HG02610 (cell line): ENCODE measurements at regions not wholly inside any gene's neighbourhood (a gene's known extent, or its start where the extent isn't known, plus 50 kb on each side); places are given as distances from the start of the nearest gene placed in this dataset.

Experiments
- ATAC-seq: cut with Tn5 transposase; IDR thresholded peaks from one replicate; pipeline ENCODE4 v1.9.1; 2021; ENCODE audit warnings: mild to moderate bottlenecking, moderate library complexity; ENCODE audit not compliant: unreplicated experiment

DNA sequence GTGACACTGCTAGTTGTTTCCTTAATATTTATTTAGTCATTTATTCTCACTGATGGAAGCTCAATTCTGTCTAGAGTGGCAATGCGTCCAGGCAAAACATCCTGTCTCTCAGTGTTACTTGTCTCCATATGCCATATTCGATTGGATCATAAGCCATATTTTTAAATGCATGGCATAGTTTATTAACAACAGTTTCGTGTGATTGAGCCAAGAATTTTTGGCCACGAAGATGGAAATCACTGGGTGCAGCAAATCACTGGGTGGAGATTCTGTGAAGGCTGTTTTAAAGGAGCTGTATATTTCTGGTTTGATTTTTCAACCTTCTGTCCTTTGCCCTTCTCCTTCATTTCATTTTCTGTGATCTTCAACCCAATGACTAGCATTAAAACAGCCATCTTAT is 205.2 kb downstream of the JRKL start:
- no peak for ATAC-seq

DNA sequence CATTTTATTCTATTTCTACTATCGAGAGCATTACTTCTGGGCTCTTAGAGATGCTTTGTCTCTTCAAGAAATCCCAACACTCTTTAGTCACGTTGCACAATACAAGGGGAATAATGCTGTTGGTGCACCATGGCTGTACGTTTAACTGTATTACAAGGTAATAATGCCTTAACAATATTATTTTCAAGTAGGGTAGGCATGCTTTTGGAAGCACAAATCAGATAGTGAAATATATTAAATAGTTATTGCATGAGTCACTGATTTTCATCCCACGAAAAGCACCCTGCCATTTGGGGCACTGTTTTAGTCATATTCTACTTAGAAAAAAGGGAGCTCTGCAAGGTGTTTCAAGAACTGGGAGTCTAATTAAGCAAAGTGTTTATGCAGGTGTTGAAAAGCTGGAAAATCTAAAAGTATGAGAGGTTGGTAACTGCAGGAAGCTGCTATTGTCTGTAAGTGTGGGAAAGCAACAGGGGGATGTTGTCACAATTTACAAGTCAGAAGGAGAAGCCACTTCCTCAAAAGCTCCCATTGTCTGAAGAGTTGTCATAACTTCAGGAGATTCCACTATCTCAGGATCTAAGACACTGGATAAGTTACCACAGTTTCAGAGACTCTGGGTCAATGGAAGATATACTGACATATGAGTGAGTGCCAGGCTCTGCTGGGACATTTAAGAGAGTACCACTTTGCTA is 218.2 kb downstream of the JRKL start:
- ATAC-seq = no peak

DNA sequence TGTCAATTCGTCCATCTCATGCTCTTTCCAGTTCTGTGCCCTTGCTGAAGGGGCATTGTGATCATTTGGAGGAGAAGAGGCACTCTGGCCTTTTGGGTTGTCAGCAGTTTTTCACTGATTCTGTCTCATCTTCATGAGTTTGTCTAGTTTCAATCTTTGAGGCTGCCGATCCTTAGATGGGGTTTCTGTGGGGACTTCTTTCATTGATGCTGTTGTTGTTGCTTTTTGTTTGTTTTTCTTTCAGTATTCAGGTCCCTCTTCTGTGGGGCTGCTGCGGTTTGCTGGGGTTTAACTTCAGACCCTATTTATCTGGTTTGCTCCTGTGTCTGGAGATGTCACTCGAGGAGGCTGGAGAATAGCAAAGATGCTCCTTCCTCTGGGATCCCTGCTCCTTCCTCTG is 224.3 kb downstream of the JRKL start:
- no peak for ATAC-seq

DNA sequence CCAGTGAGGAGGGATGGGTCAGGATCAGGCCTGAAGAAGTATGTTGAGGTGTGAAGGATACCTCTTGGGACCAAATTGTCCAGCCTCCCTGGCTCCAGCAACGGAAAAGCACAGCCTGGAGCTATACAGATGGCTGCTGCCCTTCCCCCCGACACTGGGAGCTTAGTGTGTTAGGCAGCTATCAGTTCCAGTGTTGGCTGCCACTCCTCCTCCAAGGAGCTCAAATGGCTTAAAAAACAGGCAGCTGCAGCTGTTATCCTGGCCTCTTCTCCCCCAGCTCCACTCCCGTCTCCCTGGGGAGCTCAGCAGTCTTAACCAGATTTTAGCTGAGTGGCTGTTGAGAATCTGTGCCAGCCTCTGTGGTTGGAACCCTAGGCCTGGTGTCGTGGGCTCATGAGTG is 225.0 kb downstream of the JRKL start:
- no peak for ATAC-seq

DNA sequence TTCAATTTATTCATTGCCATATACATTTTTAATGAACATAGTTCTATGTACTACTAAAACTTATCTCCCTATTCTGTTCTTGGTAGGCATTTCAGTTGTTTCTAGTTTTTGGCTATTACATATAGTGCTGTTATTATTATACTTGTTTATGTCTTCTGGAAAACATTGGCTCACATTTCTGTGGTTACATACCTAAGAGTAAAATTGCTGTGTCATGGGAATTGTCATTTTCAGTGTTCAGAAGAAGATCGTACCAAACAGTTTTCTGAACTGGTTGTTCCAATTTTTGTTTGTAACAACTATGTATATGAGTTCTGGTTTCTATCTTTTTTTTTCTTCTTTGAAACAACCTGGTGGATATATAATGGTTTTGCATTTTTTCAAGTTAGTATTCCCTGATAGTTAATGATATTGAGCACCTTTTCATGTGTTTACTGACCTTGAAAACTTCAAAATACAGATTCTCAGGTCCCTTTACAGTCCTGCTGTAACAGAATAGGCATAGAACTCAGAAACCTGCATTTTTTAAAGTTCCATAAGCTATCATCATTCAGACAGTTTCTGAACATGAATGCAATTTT is 230.7 kb downstream of the JRKL start:
- no peak for ATAC-seq

DNA sequence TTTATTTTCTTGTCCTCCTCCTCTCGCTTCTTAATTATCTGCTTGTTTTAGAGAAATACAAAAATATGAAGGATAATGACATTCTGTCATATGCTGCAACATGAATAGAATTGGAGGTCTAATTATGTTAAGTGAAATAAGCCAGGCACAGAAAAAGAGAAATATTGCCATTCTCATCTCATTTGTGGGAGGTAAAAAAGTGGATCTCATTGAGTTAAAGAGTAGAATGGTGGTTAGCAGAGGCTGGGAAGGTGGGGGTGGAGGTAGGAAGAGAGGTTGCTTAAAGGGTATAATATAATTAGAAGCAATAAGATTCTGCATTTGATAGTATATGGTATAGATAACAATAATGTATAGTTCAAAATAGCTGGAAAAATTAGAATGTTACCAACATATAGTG is 231.3 kb downstream of the JRKL start:
- ATAC-seq = no peak

DNA sequence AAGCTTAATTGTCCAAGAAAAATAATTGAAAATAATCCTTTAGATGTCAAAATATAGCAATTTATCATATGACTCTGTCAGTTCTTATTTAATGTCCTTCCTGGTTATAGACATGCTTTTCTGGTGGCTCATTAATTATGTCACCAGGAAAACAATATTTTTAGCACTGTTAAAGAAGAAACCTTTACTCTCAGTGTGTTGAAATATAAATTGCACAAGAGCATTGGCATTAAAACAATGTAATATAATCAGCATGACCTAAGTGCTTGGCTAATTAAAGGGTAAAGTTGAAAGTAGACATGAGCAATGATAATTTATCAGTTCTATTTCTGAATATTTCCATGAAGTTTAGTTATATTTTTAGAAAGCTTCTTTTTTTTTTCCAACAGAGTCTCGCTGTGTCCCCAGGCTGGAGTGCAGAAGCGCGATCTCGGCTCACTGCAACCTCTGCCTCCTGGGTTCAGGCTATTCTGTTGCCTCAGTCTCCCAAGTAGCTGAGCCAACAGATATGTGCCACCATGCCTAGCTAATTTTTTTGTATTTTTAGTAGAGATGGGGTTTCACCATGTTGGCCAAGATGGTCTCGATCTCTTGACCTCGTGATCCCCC is 232.3 kb downstream of the JRKL start:
- no peak for ATAC-seq

DNA sequence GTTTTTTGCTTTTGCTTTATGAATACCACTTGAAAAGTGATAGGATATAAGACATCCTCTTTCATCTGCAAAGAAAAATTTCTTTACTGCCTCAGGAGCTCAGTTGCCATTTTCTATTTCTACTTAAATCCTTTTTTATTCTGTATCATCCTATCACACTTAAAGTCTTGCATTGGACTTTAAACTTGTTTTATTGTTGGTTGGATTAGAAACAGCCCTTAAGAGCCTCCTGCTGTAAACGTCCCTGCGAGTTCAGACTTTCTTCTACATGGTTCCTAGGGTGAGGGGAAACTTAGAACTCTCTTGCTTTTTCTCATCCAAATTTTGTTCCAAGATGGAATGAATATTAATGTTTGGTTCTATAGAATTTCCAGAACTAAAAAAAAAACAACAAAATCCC is 234.3 kb downstream of the JRKL start:
- ATAC-seq = no peak

DNA sequence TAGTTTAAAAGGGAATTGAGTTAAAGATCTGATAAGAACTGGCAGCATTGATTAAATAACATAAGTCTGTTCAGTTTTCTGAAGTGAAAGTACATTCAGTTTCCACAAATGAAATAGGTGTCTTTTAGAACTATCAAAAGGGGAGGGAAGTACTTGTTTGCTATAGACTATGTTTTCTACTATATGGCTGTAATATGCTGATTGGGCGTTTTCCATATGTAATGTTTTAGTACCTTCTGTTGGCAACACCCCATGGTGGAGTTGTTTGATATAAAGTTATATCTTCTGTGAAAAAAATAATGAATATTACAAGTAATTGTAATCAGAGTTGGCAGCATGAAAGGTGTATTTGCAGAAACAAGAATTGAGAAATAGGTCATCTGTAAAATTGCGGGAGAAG is 237.6 kb downstream of the JRKL start:
- no peak for ATAC-seq

DNA sequence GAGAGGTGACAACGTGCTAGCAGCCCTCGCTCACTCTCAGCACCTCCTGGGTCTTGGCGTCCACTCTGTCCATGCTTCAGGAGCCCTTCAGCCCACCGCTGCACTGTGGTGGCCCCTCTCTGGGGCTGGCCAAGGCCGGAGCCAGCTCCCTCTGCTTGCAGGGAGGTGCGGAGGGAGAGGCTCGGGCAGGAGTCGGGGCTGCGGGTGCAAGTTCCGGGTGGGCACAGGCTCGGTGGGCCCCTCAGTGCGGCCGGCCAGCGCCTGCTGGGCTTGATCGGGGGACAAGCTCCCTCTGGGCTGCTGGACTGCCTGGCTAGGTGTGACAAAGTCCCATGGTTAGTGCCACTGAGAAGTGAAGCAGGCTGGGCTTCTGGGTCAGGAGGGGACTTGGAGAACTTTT is 245.8 kb downstream of the JRKL start:
- ATAC-seq = no peak

DNA sequence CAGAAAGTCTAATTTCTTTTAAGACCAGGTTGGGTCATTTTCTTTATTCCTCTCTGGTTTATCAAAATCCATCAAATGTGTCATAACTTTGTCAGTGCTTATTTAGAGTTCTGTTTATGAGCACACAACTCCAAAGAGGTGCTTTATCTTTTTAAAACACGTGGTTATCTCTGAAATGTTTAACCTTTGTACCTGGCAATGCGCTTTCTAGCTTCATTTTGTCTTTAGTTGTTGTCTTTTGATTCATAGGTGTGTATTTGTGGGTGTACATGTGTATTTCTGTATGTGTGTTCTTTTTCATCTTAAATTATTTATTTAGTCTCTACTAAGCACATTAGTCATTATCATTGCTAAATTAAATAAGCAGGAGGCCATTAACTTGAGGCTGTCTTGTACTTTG is 251.4 kb downstream of the JRKL start:
- no peak for ATAC-seq

DNA sequence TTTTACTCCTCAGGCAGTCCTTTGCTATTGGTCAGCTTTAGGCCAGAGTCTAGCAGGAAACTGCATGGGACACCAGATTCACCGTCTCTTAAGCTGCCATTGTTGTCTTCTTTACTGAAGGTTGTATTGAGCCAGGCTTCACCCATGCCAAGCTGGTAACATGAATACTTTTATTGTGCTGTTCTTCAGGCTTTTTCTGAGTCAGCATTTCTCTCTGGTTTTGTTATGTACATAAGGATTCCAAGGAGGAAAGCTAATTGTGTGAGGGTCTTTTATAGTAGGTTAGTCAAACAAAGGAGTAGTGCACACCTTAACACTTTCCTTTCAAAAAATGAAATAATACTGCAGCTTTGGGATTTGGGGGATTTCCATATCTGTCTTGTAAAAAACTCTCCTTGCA is 252.8 kb downstream of the JRKL start:
- no peak for ATAC-seq

DNA sequence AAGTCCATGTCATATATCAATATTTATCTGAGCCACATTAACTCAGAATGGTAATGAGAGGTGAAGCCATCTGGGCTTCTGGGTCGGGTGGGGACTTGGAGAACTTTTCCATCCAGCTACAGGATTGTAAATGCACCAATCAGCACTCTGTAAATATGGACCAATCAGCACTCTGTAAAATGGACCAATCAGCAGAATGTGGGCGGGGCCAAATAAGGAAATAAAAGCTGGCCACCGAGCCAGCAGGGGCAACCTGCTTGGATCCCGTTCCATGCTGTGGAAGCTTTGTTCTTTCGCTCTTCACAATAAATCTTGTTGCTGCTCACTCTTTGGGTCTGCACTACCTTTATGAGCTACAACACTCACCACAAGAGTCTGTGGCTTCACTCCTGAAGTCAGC is 253.4 kb downstream of the JRKL start:
- no peak for ATAC-seq

DNA sequence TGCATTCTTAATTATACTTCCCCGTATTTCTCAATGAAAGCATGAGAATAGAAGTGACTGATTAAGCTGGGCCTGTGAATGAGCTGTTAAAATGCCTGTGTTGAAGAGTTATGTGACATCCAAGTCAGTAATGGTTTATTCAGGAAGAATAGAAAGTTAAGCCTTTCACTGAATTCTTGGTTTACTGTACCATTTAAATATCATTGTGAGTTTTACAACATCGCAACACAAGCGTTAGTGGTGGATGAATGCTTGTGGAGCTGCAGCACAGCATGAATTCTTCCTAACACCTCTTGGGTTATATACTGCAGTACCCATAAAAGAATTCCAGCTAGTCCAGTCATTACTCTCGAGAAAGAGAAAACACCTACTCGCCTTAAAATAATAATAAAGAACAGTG is 257.8 kb downstream of the JRKL start:
- no peak for ATAC-seq

DNA sequence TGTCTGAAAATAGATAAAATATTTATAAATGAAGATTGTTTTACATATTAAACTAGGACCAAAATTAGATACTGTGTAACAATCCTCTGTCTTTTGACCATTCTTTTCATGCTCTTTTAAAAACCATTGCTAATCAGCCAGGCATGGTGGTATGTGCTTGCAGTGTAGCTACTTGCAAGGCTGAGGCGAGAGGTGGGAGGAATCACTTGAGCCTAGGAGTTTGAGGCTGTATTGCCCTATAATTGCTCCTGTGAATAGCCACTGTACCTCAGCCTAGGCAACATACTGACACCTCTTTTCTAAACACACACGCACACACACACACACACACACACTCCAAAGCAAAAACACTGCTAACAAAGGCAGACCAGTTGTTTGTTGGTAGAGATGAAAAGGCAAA is 259.2 kb downstream of the JRKL start:
- ATAC-seq = no peak

DNA sequence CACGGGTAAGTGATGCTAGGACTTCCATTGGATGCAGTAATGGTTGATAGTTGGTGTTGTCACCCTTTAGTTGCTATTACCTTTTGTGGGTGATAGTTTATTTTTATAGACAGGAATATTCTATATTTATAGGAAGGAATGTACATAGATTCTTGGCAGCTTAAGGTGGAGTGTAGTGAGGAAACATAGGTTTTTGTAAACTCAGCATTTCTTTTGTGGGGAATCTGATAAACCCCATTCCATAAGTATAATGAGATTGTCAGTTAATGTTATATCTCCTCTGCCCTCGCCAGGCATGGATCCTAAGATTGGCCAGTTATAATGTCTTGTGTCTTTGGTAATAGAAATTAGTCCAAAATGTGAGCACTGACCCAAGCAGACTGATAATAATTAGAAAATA is 262.7 kb downstream of the JRKL start:
- ATAC-seq = no peak

DNA sequence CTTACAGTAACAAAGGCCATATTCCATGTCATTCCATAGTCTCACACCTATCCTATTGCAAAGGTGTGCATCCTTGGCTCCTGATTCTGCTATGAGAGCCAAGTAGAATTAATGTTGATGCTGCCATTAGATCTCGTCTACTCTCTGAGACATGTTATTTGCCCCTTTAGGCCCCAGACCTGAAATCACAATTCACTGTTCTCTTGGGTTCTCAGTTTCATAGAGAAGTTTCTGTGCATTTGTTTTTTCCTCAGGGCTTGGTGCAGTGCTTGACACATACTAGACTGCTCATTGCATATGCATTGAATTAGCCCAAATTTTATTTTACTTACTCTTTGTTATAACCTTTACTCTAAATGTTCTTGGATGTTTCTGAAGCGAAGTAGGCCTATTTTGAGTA is 265.7 kb downstream of the JRKL start:
- no peak for ATAC-seq

DNA sequence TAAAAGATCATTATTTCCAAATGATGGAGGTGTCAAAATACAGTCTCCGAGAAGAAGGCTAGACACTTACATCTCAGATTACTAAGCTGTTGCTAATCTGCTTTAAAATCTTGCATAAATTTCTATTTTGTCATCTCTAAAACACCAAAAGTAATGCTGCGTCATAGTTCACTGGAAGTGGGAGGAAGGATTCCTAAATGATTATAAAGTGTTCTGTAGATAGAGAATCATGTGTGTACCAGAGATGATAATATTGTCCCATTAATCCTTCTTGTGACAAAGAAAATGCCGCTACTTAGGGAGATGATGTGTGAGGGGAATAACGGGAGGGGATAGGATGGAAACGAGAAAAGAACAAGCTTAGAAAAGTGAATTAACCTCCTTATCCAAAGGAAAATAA is 268.6 kb downstream of the JRKL start:
- no peak for ATAC-seq

DNA sequence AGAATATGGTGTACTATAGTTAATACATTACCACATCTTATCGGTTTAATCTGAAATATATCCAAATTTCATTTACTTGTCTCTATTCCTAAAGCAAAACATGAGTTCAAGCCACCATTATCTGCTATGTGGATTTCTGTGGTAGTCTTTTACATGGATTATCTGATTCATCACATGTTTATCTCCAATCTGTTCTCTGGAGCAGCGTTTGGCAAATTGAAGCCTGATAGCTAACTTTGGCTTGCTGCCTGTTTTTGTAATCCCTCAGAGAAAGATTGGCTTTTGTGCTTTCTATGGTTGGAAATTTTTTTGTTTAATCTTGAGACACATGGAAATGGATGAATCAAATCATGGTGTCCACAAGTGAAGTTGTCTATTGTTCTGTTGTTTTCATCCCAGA is 274.3 kb downstream of the JRKL start:
- ATAC-seq = no peak

DNA sequence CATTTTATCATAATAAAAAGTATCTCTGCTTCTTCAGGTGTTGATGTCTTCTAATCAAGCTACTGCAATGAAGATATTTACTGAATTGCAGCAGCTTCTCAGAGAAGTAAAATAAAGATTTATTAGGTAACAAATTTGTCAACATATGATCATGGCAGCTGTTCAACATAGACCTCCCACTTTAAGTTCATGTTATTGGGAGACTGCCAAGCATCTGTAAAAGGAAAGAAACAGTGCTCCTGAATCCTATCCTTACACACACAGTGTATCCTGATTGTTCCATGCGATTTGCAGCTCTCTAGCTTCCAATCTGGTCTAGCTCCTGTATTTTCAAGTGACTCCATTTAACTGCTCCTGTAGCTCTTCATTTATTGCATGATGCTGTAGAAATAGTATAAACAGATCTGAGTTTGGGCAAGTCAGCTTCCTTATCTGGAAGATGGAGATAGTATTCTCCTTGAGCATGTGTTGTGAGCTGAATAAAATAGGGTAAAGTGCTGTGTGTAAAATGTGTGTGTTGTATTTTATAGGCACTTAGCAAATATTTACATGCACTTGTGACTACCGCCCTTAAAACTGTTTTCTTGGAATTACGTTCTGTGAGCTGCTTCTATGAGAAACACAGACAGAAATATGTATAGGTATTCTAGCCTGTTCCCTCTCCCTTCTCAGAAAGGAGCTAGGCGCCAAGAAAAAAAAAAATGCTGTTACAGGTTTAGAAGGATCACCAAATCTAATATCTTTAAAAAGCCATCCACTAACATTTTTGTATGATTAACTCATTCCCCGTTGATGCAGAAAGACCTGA is 290.6 kb downstream of the JRKL start:
- no peak for ATAC-seq

DNA sequence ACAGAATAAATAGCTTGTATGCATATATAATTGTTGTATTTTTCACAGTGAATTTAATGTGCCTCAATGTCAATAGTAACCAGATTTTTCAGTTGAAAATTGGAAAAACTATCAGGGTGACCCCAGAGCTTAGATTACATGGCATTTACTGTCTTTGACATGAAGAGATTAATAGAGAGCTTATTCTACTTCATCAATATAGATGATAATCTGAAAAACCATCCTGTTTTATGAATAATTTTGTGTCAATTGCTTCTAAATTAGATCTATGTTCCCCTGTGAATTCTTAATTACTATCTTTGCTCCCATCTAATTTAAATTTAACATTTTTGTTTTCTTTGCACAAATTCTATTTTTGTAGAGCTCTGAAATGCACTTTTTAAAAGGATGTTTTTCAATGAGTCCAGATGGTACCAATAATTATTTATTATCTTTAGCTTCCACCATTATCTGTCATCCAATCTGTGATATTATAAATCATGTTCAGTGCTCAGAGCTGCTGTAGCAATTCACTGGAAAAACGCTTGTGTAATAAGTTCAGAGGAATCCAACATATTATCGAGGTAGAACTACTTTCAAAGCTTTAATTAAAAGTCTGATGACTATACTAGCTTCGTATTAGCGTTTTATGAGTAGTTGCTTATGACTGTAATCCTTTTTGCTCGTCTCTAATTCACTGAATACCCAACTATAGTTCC is 291.4 kb downstream of the JRKL start:
- ATAC-seq = no peak
